ENCODE measurements at regions not wholly inside any gene's neighbourhood (a gene's known extent, or its start where the extent isn't known, plus 50 kb on each side); places are given as distances from the start of the nearest gene placed in this dataset.

- POLR2A ChIA-PET (ENCODE audit: unreplicated experiment), result interaction anchor here (0.6 kb wide), 1 partner anchor 8 kb away, joined by 5 read pairs; no protein-coding TSS in a partner anchor
- H2AK9ac ChIP-seq (replicated peaks; ENCODE audit: low read depth, low read length, poor library complexity), result no peak overlapping the region
- BruUV-seq (replicated peaks), result no TSS peak
- H3K56ac ChIP-seq (ENCODE audit: extremely low read depth, insufficient read depth, low read length), result no peak overlapping the region
- H4K20me1 ChIP-seq (ENCODE audit: insufficient read depth, low read length), result no peaks in the 10 kb centered on the region
- no peaks in the 10 kb centered on the region for H3K4me1 ChIP-seq (ENCODE audit: control insufficient read depth, insufficient read depth, low read length)
- H4K91ac ChIP-seq (ENCODE audit: insufficient read depth, low read depth, low read length), result no peak overlapping the region
- no peak overlapping the region for H2BK120ac ChIP-seq (ENCODE audit: low read depth, low read length)
- no peak overlapping the region for H3K27ac ChIP-seq (ENCODE audit: insufficient read depth, low read length)
- no peaks in the 10 kb centered on the region for H3K9me1 ChIP-seq (ENCODE audit: insufficient read depth, low read length)
- dilution Hi-C loops (cut with HindIII; ENCODE audit: low sequenced_read_pairs, unreplicated experiment) (no loop called here), intact Hi-C loops (cut with micrococcal nuclease) (no loop called here), in situ Hi-C loops (cut with MboI; ENCODE audit: low sequenced_read_pairs) (no loop called here)
- ATAC-seq (ENCODE audit: low read depth), result no peak
- WGBS, 2 experiments (ENCODE audit: extremely low coverage in 2 of 2, insufficient read length in 1 of 2), result no CpG with 5 or more reads among the region's 2 CpGs
- CTCF ChIA-PET, result interaction anchor here (1.6 kb wide), 1 partner anchor 16 kb away, joined by 3 read pairs; no protein-coding TSS in a partner anchor
- TF ChIP-seq RAD21 (IDR thresholded peaks at IDR 0.05; ENCODE audit: low read length) (no peak), RCOR1 (IDR thresholded peaks at IDR 0.05; ENCODE audit: insufficient replicate concordance, low read length) (no peak), MXI1 (IDR thresholded peaks at IDR 0.05; ENCODE audit: borderline replicate concordance, low read depth, low read length) (no peak), CHD1 (IDR thresholded peaks at IDR 0.05; ENCODE audit: low read depth, low read length) (no peak), POLR2A (IDR thresholded peaks at IDR 0.05; ENCODE audit: low read depth, low read length) (no peak), CEBPB (IDR thresholded peaks at IDR 0.05; ENCODE audit: low read depth, low read length) (no peak), FOS (IDR thresholded peaks at IDR 0.05; ENCODE audit: low read depth, low read length) (no peak)
- TF ChIP-seq, protein P1, sequence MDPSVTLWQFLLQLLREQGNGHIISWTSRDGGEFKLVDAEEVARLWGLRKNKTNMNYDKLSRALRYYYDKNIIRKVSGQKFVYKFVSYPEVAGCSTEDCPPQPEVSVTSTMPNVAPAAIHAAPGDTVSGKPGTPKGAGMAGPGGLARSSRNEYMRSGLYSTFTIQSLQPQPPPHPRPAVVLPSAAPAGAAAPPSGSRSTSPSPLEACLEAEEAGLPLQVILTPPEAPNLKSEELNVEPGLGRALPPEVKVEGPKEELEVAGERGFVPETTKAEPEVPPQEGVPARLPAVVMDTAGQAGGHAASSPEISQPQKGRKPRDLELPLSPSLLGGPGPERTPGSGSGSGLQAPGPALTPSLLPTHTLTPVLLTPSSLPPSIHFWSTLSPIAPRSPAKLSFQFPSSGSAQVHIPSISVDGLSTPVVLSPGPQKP (IDR thresholded peaks at IDR 0.05; ENCODE audit: borderline replicate concordance, low read depth, low read length), result no peak
- no peaks in the 10 kb centered on the region for H3K9me3 ChIP-seq (ENCODE audit: control insufficient read depth, insufficient read depth, low read length)
- H3K9ac ChIP-seq (ENCODE audit: low read depth, low read length), result no peak overlapping the region
- H2BK5ac ChIP-seq (ENCODE audit: low read depth, low read length, poor library complexity, severe bottlenecking), result no peak overlapping the region
- no peaks in the 10 kb centered on the region for H3K36me3 ChIP-seq (ENCODE audit: control insufficient read depth, insufficient read depth, low read length)
- no peak overlapping the region for H3K4me2 ChIP-seq (ENCODE audit: low read depth, low read length)
- H2BK20ac ChIP-seq (ENCODE audit: low read depth, low read length), result no peak overlapping the region
- no peak overlapping the region for H2BK15ac ChIP-seq (ENCODE audit: low read depth, low read length)
- no peak overlapping the region for H4K5ac ChIP-seq (ENCODE audit: low read depth, low read length)
- no peak overlapping the region for H3K18ac ChIP-seq (ENCODE audit: low read depth, low read length)
- no peak overlapping the region for H3K4ac ChIP-seq (ENCODE audit: low read depth, low read length)
- no peak overlapping the region for H3K23ac ChIP-seq (ENCODE audit: low read depth, low read length)
- no peak overlapping the region for H2AK5ac ChIP-seq (ENCODE audit: low read depth, low read length)
- no peak overlapping the region for H2AFZ ChIP-seq (replicated peaks; ENCODE audit: low read length, poor library complexity)
- H3K14ac ChIP-seq (replicated peaks; ENCODE audit: low read depth, low read length), result no peak overlapping the region
- H3K27me3 ChIP-seq (ENCODE audit: control insufficient read depth, insufficient read depth, low read length), result no peaks in the 10 kb centered on the region
- no peaks in the 10 kb centered on the region for H3K79me1 ChIP-seq (ENCODE audit: low read depth in 1 of 2, low read length in 2 of 2)
- no peak for DNase-seq
- no peak overlapping the region for H3K4me3 ChIP-seq (ENCODE audit: insufficient read depth, low read depth, low read length)
- no peak overlapping the region for H4K8ac ChIP-seq (ENCODE audit: low read depth in 2 of 2, low read length in 2 of 2)
Observed at GRCh38 chr5:106634375-106634774, 1036.4 kb downstream of the EFNA5 start.

Data from IMR-90 (cell line).